Esophagus (tissue), 2 donors: ENCODE measurements at regions not wholly inside any gene's neighbourhood (a gene's known extent, or its start where the extent isn't known, plus 50 kb on each side); places are given as distances from the start of the nearest gene placed in this dataset.

Experiments used
- H3K27ac ChIP-seq, 2 donors: one replicate each; pipeline ENCODE4 v1.5.1; 2013; ENCODE audit warnings: low read depth in 2 of 2, mild to moderate bottlenecking in 2 of 2, inconsistent platforms in 1 of 2, low read length in 1 of 2, moderate library complexity in 1 of 2
- H3K27me3 ChIP-seq, 2 donors: one replicate each; pipeline ENCODE4 v1.6.1; 2013; ENCODE audit warnings: low read length in 2 of 2, control low read depth in 1 of 2, mild to moderate bottlenecking in 1 of 2; ENCODE audit not compliant: insufficient read depth in 2 of 2, control insufficient read depth in 1 of 2
- H3K36me3 ChIP-seq, 2 donors: one replicate each; pipeline ENCODE4 v1.6.1; 2013; ENCODE audit warnings: low read length in 1 of 2; ENCODE audit not compliant: control insufficient read depth in 2 of 2, insufficient read depth in 2 of 2
- H3K4me1 ChIP-seq, 2 donors: one replicate each; pipeline ENCODE4 v1.6.1; 2013; ENCODE audit warnings: low read length in 1 of 2; ENCODE audit not compliant: control insufficient read depth in 2 of 2, insufficient read depth in 2 of 2
- H3K4me3 ChIP-seq, 2 donors: one replicate each; pipeline ENCODE4 v1.5.1; 2013; ENCODE audit warnings: low read length in 2 of 2, mild to moderate bottlenecking in 2 of 2, low read depth in 1 of 2, moderate library complexity in 1 of 2
- H3K9me3 ChIP-seq, 2 donors: one replicate each; pipeline ENCODE4 v1.6.1; 2013; ENCODE audit warnings: mild to moderate bottlenecking in 2 of 2, low read depth in 1 of 2, low read length in 1 of 2, moderate library complexity in 1 of 2; ENCODE audit not compliant: control insufficient read depth in 2 of 2, insufficient read depth in 1 of 2
- WGBS, 2 donors: extraction: QIAGEN DNeasy Blood & Tissue Kit; methylation state at CpG; one replicate each; pipeline ENCODE4 v1.1.7; 2013; 5-methylcytosine and 5-hydroxymethylcytosine counted together
- donor health status: healthy with polysubstance abuse.
- donor health status: Bipolar disorder and iron deficiency.

DNA sequence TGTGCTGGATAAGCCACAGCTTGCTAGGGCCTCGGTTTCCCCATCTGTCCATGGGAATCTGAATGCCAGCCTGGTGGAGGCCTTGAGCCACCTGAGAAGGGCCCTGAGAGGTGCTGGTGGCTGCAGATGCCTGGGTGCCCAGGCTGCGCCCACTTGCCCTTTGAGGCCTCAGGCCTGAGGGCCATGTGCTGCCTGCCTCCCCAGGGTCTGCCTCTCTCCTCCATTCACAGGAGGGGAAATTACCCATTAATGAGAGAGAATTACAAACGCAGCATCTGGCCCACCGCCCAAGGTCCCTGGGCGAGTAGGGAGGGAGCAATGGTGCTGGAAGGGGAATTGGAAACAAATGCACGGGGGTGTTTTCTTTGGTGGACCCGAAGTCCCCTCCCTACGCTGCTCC lies 59.6 kb downstream of the BARX1 start:
- Histone ChIP-seq H3K9me3 (no peaks in the 10 kb centered on the region), H3K27ac (no peak overlapping the region), H3K4me3 (no peak overlapping the region), H3K4me1 (no peaks in the 10 kb centered on the region), H3K27me3 (no peaks in the 10 kb centered on the region), H3K36me3 (no peaks in the 10 kb centered on the region)
- WGBS, 2 donors: 71 to 79% methylated on average over 8 of the region's 8 CpGs

DNA sequence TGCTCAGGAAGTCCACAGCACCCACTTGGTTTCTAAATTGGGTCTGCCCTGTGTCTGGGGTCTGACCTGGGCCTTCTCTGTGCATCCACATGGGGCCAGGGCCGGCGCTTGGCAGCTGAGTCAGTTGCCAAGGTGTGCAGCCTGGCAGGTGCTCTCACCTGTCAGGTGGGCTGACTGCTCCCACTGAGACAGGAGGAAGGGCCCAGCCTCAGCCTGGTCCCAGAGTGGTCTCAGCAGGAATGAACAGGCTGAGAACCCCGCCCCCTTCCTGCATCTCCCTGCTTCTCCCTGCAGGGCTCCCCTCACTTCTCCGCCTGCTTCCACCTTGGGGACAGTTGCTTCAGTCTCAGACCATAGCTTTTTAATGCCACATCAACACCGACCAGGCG lies 60.5 kb downstream of the BARX1 start:
- no peak overlapping the region for H3K27ac ChIP-seq
- no peaks in the 10 kb centered on the region for H3K9me3 ChIP-seq
- H3K4me3 ChIP-seq: no peak overlapping the region
- no peaks in the 10 kb centered on the region for H3K4me1 ChIP-seq
- no peaks in the 10 kb centered on the region for H3K36me3 ChIP-seq
- H3K27me3 ChIP-seq: no peaks in the 10 kb centered on the region
- WGBS, 2 donors: 85 to 93% methylated on average over 6 of the region's 6 CpGs

DNA sequence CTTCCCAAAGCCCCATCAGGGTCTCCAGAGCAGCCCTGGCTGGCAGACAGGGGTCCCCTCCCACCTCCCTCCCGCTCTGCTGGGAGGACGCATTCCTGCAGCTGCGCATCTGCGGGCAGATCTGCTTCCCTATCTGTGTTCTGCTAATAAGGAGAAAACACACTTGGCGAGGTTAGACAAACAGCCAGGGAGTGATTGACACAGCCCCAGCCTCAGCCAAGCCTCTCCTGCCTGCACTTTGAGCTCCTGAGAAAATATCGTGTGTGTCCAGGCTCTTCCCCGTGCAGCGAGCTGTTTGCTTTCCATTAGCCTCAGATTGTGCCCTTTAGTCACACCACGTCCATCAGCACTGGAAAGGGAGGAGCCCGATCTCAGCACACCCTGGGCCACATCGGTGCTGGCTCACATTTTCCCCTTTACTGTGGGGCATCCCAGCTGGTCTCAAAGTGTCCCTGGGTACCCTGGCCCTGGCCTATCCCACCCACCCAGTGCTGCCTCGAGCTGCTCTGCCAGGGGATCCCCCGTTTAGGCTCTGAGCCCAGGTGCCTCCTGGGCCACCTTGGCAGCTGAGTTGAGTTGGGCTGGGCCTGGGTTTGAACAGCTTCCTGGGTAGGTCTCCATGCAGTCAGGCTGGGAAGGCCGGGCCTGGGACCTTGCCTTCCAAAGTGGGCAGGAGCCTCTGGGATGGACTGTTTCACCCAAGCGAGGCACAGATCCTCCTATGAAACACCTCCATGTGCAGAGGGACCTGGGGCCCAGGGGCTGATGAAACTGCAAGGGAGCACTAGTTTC lies 61.1 kb downstream of the BARX1 start:
- Histone ChIP-seq H3K27ac (no peak overlapping the region), H3K4me1 (no peaks in the 10 kb centered on the region), H3K36me3 (no peaks in the 10 kb centered on the region), H3K9me3 (no peaks in the 10 kb centered on the region), H3K27me3 (no peaks in the 10 kb centered on the region), H3K4me3 (no peak overlapping the region)
- WGBS, 2 donors: 46 to 59% methylated on average over 14 to 15 of the region's 15 CpGs

DNA sequence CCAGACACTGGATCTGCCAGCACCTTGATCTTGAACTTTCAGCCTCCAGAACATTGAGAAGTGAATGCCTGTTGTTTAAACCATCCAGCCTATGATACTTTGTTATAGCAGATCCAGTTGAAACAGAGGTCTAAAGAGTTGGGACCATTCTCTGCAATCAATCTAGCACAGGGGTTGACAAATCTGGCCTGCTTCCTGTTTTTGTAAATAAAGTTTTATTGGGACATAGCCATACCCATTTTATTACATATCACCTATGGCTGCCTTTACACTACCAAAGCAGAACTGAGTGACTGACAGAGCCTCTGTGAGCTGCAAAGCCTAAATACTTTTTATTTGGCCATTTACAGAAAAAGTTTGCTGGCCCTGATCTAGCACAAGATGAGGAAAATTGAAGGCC lies 62.0 kb downstream of the BARX1 start:
- no peak overlapping the region for H3K4me3 ChIP-seq
- no peaks in the 10 kb centered on the region for H3K9me3 ChIP-seq
- H3K27me3 ChIP-seq: no peaks in the 10 kb centered on the region
- no peak overlapping the region for H3K27ac ChIP-seq
- no peaks in the 10 kb centered on the region for H3K4me1 ChIP-seq
- no peaks in the 10 kb centered on the region for H3K36me3 ChIP-seq

DNA sequence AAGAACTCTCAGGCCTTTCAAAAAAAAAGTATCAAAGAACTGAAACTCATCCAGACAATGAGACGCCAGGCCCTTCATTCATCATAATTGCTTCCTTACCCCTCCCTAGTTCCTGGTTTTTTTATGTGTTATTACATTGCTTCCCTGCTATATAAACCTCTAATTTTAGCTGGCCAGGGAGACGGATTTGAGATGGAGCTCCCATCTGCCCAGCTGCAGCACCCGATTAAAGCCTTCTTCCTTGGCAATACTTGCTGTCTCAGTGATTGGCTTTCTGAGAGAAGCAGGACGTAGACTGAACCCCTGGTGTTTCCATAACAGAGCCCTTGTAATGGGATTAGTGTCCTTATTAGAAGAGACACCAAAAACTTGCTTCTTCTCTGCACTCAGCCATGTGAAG lies 62.4 kb downstream of the BARX1 start:
- no peak overlapping the region for H3K27ac ChIP-seq
- 84 to 87% methylated on average over 4 of the region's 4 CpGs for WGBS, 2 donors
- H3K36me3 ChIP-seq: no peaks in the 10 kb centered on the region
- no peak overlapping the region for H3K4me3 ChIP-seq
- no peaks in the 10 kb centered on the region for H3K4me1 ChIP-seq
- H3K9me3 ChIP-seq: no peaks in the 10 kb centered on the region
- no peaks in the 10 kb centered on the region for H3K27me3 ChIP-seq

DNA sequence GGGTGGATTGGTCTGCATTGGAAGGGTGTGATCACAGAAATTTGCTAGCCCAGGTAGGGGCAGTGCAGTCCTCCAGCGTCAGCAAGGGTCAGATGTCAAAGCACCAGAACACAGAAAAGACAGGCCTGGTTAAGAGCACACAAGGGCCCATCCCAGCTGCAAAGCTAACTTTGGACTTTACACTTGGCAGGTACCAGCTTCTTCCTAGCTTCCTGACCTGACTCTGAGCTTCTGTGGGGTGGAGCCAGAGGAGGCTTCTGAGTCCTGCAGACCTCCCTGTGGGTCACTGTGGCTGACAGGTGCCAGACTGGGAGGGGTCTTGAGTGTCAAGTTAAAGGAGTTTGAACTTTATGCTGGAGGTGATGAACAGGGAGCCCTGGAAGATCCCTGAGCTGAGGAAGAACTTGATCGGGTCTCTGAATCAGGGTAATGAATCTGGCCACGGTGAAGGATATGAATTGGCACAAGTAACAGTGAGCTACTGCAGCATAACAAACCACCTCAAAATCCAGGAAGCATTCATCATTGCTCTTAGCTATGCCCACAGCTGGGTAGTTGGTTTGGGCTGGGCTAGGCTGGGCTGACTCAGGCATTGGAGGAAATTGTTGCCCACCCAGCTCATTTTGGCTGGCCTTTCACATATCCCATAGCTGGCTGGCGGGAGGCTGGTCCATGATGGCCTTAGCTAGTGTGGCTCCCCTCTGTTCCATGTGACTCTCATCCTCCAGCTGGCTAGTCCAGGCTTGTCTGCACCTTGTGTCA lies 63.4 kb downstream of the BARX1 start:
- no peak overlapping the region for H3K27ac ChIP-seq
- 84 to 90% methylated on average over 4 of the region's 4 CpGs for WGBS, 2 donors
- H3K36me3 ChIP-seq: no peaks in the 10 kb centered on the region
- no peak overlapping the region for H3K4me3 ChIP-seq
- H3K27me3 ChIP-seq: peaks cover 0 to 2% of the 10 kb centered on the region in 2 donors
- H3K9me3 ChIP-seq: no peaks in the 10 kb centered on the region
- no peaks in the 10 kb centered on the region for H3K4me1 ChIP-seq

DNA sequence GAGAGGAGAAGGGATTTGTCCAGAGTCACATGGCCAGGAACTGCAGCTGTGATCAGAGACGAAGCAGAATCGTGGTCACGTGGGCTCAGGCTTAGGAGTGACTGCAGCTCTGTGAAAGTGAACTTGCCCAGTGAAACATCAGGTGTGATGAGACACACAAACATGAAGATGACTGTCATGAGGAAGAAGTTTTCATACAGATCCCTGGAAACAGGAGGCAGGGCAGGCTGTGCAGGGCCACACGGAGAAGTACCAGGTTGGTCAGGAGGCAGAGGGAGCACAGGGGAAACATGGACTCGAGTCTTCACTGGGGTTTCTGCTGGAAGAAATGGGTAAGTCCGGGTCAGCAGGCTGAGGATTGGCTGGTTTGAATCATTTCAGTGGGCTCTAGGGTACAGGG lies 64.1 kb downstream of the BARX1 start:
- H3K27ac ChIP-seq: no peak overlapping the region
- peaks cover 0 to 3% of the 10 kb centered on the region in 2 donors for H3K27me3 ChIP-seq
- no peak overlapping the region for H3K4me3 ChIP-seq
- WGBS, 2 donors: 84 to 86% methylated on average over 6 of the region's 6 CpGs
- H3K36me3 ChIP-seq: no peaks in the 10 kb centered on the region
- H3K4me1 ChIP-seq: no peaks in the 10 kb centered on the region
- no peaks in the 10 kb centered on the region for H3K9me3 ChIP-seq

DNA sequence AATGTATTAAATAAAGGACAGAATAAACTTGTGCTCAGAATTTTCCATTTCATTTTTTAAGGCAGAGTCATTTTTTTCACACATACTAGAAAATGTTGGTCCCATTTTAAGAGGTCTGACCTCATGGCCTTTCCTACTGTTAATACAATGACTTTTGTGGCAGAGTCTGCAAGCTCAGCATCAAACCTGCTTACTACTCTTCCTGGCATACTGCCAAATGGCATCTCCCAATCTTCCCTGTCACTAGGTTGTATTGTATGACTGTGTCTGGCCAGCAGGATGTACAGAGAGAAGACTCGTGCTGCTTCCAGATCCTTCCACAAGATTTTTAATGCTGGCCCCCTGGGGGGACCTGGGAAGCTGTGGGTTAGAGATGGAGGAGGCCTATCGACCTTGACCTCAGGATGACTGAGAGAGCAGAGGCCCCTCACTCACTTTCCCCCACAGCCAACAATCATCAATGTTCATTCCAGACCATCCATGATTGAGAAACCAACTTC lies 64.7 kb downstream of the BARX1 start:
- no peaks in the 10 kb centered on the region for H3K9me3 ChIP-seq
- no peak overlapping the region for H3K27ac ChIP-seq
- 63 to 71% methylated on average over 2 of the region's 2 CpGs for WGBS, 2 donors
- no peaks in the 10 kb centered on the region for H3K36me3 ChIP-seq
- H3K4me3 ChIP-seq: no peak overlapping the region
- H3K27me3 ChIP-seq: peaks cover 0 to 3% of the 10 kb centered on the region in 2 donors
- H3K4me1 ChIP-seq: no peaks in the 10 kb centered on the region

DNA sequence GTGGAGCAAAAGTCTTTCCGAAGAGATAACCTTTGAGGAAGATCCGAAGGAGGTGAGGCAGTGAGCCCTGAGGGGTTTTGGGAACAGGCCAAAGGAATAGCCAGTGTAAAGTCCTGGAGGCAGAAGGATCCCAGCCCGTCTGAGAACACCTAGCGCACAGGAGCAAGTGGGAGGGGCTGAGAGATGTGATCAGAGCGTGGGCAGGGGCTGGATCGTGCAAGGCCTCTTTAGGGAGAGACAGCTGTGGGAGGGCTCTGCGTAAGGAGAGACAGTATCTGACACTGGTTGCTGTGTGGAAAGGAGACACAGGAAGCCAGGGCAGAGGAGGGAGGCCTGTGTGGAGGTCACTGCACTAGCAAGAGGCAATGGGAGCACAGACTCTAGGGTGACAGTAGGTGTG lies 68.2 kb downstream of the BARX1 start:
- Histone ChIP-seq H3K27ac (no peak overlapping the region), H3K27me3 (peaks cover 0 to 3% of the 10 kb centered on the region in 2 donors), H3K4me1 (no peaks in the 10 kb centered on the region), H3K36me3 (no peaks in the 10 kb centered on the region), H3K9me3 (no peaks in the 10 kb centered on the region), H3K4me3 (no peak overlapping the region)
- WGBS, 2 donors: 69 to 80% methylated on average over 7 of the region's 7 CpGs
